Activated T-helper 9 cell treated with anti-CD3 and anti-CD28 coated beads, Interleukin-2, amount 50 U/mL, for 16 hours (primary cell): ENCODE measurements at regions not wholly inside any gene's neighbourhood (a gene's known extent, or its start where the extent isn't known, plus 50 kb on each side); places are given as distances from the start of the nearest gene placed in this dataset.

Experiments used
- DNase-seq: peaks from one replicate; pipeline ENCODE4 v3.0.0-alpha.2; 2020; ENCODE audit warnings: low read depth

GRCh38 chr10:8229153-8229552, 174.7 kb downstream of the GATA3 start:
- no peak for DNase-seq

GRCh38 chr10:8230902-8231301, 176.4 kb downstream of the GATA3 start:
- no peak for DNase-seq

GRCh38 chr10:8233049-8233448, 178.6 kb downstream of the GATA3 start:
- no peak for DNase-seq

- no peak for DNase-seq
These were observed 179.4 kb downstream of the GATA3 start for GRCh38 chr10:8233832-8234259.

GRCh38 chr10:8235253-8236027, 181.0 kb downstream of the GATA3 start:
- no peak for DNase-seq

GRCh38 chr10:8238986-8239385, 184.5 kb downstream of the GATA3 start:
- DNase-seq = no peak

- DNase-seq = no peak
These were observed 186.4 kb downstream of the GATA3 start for GRCh38 chr10:8240861-8241260.

GRCh38 chr10:8242295-8242872, 187.9 kb downstream of the GATA3 start:
- no peak for DNase-seq

GRCh38 chr10:8245131-8245813, 190.8 kb downstream of the GATA3 start:
- DNase-seq = no peak

- DNase-seq = no peak
These were observed 191.3 kb downstream of the GATA3 start for GRCh38 chr10:8245814-8246142.

GRCh38 chr10:8246548-8246947, 192.1 kb downstream of the GATA3 start:
- no peak for DNase-seq

- DNase-seq = no peak
These were observed 192.7 kb downstream of the GATA3 start for GRCh38 chr10:8247191-8247590.

- no peak for DNase-seq
These were observed 194.4 kb downstream of the GATA3 start for GRCh38 chr10:8248868-8249267.

- no peak for DNase-seq
These were observed 199.9 kb downstream of the GATA3 start for GRCh38 chr10:8254350-8254749.

GRCh38 chr10:8255301-8255700, 200.8 kb downstream of the GATA3 start:
- no peak for DNase-seq

GRCh38 chr10:8260645-8261044, 206.2 kb downstream of the GATA3 start:
- no peak for DNase-seq

- no peak for DNase-seq
These were observed 207.8 kb downstream of the GATA3 start for GRCh38 chr10:8262317-8262716.

- no peak for DNase-seq
These were observed 215.5 kb downstream of the GATA3 start for GRCh38 chr10:8269976-8270375.

GRCh38 chr10:8272794-8273425, 218.4 kb downstream of the GATA3 start:
- no peak for DNase-seq

- DNase-seq = no peak
These were observed 219.3 kb downstream of the GATA3 start for GRCh38 chr10:8273749-8274148.

GRCh38 chr10:8275911-8276310, 221.4 kb downstream of the GATA3 start:
- DNase-seq = no peak

GRCh38 chr10:8278099-8278498, 223.6 kb downstream of the GATA3 start:
- no peak for DNase-seq

- DNase-seq = no peak
These were observed 225.1 kb downstream of the GATA3 start for GRCh38 chr10:8279598-8279997.
